ENCODE measurements at regions not wholly inside any gene's neighbourhood (a gene's known extent, or its start where the extent isn't known, plus 50 kb on each side); places are given as distances from the start of the nearest gene placed in this dataset.

DNA sequence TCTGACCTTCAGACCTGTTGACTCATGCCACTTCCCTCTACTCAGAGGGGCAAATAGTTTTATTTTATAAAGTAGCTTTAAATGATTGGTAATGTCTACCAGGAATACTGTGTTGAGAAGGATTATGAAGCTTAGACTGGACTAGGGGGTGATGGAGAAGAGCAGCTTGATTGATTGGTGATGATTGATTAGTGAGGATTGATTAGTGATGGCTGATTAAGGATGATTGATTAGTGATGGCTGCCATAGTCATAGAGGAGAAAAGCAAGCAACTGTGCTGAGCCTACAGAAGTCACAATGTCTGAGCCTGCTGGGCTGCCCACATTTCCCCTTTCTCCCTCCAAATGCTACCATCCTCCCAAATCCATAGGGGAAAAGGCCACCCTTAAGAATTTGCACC, 206.8 kb upstream of the SALL1 start:
- no peak for DNase-seq

GRCh38 chr16:51355875-51356274, 204.8 kb upstream of the SALL1 start:
- DNase-seq, result no peak

DNA sequence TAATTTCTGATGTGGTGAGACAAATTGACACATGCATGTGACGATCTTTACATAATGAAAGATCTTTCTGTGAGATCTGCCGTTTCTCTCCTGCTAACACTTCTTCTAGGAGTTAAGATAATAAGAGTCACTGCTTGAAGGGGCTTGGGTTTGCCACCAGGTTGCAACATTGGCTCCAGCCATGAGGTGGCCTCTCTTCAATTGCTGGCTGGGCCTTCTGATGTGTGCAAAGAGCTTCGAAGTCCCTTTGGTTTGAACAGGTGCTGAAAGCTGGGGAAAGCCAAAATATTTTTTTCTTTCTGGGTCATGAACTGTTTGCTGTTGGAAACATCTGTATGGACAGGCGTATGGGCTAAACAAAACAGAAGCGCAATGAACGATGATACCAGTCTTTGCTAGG, 204.1 kb upstream of the SALL1 start:
- DNase-seq, result no peak

- DNase-seq, result no peak
Observed at GRCh38 chr16:51353055-51353454, 202.0 kb upstream of the SALL1 start.

DNA sequence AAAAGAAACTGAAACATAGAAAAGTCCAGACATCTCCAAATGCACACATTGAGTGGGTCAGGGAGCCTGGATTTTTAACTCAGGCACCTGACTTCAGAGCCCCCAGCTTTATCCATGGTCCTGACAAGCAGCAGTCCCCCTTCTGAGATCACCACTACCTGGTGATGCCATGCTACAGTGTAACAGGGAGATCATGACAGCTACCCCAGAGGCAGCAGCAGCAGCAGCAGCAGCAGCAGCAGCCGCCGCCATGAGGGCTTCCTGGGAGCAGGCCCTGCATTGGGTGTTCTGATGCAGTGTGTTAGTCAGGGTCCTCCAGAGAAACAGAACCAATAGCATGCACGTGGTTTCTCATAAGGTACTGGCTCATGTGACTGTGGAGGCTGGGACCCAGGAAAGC, 198.6 kb upstream of the SALL1 start:
- DNase-seq, result no peak

DNA sequence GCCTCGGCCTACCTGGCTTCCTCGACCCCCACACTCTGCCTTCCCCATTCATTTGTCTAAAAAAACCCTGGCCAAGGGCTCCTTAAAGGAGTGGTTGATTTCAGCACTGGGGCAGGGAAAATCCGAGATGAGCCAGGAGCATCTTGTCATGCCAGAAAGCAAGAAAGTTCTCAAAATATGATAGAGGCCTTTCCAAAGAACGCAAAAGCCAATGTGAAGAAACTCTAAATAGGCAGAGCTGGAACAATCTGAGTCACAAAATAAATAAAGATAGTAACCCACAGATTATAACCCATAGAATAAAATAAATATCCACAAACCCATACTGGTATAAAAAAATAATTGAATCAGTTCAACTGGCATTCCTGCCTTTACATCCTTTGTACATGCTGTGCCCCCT, 192.3 kb upstream of the SALL1 start:
- DNase-seq, result no peak

- DNase-seq, result no peak
Observed at GRCh38 chr16:51341204-51341603, 190.1 kb upstream of the SALL1 start.

GRCh38 chr16:51337662-51338061, 186.6 kb upstream of the SALL1 start:
- DNase-seq, result no peak

- no peak for DNase-seq
Observed at GRCh38 chr16:51328733-51329132, 177.7 kb upstream of the SALL1 start.

DNA sequence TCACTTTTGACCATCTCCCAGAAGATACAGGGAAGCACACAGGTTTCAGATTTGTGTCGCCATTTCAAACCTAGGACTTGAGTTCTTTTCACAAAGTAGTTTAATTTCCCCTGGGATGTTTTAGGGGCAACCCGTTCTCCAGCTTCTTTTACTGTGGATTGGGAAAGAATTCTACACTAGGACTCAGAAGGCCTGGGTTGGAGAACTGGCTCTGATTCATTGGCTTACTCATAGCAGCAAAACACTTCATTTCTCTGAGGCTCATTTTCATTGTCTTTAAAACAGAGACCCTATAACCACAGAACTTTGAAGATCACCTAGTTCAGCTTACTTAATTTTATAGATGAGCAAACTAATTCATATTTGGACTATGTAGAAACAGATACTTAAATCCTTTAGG, 175.9 kb upstream of the SALL1 start:
- no peak for DNase-seq

DNA sequence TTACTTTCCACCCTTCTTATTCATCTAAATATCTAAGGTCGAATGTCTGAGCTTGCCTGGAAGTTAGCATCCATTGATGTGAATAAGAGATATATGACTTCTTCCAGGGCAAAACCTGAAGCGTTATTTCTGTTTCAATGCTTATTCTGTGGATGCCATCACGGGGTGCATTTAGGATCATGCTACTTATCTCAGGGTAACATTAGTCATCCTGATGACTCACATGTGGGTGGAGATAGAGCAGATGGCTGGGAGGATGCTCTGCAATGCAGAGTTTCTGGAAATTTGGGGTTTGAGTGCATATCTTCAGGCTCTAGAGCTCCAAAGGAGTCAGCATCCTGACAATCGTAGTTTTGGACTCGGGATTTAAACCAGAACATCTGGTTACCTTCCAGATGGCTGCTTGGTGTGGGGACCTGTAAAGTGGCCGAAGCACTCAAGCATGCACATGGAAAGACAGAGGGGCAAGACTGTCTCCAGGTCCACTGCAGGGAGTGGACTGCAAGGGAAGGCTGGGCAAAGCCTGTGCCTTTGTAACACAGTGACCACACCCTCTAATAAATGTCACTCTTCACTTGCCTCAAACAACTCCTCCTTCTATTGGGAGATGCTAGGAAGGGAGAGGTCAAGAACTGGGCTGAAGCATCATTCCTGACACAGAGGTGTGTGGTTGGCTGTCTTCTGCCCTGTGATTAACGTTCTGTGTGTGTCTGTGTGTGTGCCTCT, 175.2 kb upstream of the SALL1 start:
- no peak for DNase-seq

GRCh38 chr16:51321251-51321650, 170.2 kb upstream of the SALL1 start:
- DNase-seq, result no peak

DNA sequence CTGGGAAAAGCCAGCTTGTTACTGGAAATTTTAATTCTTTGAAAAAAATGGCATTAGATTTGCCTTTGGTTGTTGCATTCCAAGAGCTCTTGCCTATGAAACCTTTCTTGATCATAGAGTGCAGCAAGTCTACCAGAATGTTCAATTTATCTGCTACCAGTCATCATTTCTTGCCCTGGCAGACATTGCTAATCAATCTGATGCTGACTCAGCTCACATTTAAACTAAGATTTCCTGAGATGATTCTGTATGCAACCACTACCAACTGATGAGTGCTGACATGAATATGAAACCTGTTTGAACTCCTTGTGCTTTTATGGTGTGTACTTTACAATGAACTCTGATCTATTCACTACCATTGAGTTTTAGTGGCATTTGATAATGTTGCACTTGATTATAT, 166.5 kb upstream of the SALL1 start:
- no peak for DNase-seq

GRCh38 chr16:51313198-51313597, 162.1 kb upstream of the SALL1 start:
- DNase-seq, result no peak

DNA sequence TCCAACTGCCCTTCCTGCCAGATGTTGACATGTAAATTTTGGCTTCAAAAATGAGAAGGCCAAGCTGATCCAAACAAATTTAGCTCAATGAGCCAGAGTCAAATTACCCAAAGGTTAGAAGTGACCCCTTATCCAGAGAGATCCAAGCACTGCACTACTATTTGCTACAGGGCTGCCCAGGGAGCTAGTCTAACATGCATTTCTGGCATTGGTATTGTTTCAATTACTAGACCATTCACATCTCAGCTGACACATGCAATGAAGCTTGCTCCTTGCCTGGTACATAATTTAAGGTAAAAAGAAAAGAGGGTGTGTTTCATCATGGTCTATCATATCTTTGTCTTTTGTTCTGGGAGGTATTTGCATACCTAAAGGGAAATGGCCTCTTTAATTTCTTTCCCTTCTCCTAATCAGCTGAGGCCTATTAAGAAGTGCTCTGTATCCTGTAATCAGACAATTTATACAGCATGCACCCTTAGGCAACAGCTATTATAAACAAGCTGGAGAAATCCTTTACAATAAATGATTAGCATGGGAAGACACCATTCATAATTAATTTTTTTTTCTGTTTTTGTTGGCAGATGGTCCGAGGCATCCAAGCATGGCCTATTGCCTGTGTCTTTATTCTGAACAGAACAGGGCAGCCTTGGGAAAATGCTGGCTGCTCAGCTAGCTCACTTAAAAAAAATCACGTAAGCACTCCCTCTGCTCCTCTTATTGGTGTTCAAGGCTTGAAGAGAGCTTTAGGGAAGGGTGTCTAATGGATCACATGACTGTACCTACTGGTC, 161.5 kb upstream of the SALL1 start:
- no peak for DNase-seq

DNA sequence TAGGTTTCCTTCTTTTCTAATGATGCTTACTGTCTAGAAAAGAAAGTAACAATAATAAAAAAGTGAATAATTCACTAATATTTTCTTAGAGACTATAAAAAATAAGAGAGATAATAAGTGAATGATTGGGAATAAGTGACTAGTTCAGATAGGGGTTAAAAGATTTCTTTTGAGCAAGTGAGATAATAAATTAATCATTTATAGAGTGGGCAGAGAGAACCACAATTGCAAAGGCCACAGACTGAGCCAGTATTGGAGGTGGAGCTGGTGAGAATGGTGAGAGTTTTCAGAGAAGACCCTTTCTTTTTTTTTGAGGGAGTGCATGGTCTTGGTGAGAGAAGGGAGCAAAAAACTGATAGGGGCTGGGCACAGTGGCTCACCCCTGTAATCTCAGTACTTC, 159.1 kb upstream of the SALL1 start:
- no peak for DNase-seq

DNA sequence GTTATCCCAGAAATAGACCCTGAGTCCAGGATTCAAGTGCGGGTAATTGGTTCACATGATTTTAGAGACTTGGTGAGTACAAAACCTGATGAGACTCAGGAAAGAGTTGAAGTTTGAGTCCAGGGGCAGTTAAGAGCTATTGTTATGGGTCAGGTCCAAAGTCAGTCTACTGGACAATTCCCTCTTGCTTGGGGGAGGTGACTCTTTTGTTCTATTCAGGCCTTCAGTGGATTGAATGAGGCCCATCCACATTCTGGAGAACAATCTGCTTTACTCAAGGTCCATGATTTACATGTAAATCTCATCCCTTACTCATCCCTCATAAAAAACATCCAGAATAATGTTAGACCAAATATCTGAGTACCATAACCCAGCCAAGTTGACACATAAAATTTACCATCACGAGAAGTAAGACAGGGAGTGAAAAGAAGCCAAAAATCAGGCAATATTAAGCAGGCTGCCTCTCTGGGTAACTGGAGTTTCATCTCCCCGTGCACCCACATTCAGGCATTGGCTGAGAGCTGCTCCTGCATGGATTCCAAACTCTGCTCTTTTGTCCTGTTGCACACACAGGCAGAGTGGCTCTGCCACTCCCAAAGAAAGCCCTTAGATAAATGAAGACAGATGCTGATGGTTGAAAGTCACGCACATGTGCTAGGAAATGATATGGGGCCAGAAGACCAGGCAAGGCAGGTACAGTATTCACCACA, 156.0 kb upstream of the SALL1 start:
- DNase-seq, result no peak

DNA sequence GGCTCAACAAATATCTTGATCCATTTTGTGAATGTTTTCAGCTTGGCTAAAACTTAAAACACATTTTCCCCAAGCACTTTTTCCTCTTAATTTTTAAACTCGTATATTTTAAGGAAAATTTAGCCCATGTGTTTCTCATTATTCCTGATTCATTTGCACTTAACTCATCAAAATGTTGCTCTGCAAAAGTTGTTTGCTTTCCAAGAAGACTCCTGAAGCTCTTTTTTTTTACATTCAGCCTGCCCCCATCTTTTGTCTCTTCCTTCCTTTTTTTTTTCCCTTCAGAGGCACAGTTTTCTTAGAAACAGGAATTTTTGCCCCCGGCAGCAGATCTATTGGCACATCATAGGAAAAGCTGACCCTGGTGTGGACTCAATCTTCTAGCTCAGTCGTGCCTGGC, 155.0 kb upstream of the SALL1 start:
- no peak for DNase-seq

DNA sequence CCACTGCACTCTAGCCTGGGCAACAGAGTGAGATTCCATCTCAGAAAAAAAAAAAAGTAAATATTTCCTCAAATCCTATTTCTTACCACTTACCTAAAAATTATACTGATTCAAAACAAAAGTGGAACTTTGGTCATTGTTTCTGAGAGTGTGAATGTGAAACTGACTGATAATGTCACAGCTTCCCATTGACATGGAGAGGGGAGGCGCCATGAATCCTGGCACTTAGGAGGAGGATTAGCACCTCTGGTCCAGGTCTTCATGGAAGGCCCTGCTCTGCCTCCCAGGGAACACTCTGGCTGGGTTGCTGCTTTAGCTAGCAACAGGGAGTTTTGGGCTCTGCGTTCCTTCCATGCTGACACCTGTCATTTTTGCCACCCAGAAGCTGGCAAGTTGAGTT, 154.3 kb upstream of the SALL1 start:
- no peak for DNase-seq

DNA sequence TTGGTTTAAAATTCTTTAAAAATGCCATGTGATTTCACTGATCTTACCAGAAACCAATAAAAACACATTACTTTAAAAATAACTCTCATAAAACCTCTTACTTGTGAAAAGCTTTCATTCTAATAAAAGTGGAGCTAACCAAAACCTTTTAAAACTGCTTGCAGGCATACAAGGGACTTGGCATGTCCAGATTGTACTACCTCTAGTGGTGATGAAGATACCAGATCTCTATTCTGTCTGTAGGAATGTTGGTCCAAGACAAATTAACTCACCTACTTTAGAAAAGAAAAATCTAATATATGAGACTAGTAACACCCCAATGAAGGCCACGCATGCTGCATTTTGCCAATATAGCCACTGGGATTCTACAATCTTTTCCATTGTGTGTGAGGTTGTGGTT, 151.0 kb upstream of the SALL1 start:
- DNase-seq, result no peak

DNA sequence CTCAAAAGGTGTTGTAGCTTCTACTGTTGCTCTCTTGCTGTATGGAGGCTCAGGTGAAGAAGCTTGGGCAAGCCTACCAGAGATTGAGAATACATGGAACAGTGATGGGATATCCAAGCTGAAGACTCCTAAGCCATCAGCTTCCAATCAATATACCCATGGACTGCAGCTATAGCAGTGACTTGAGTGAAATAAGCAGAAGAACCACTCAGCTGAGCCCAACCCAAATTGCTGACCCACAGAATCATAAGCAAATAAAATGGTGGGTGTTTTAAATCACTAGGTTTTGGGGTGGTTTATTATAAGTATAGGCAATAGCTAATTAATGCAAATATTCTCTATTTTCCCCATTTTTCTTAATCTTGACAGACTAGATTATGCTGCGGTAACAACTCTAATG, 147.7 kb upstream of the SALL1 start:
- no peak for DNase-seq

DNA sequence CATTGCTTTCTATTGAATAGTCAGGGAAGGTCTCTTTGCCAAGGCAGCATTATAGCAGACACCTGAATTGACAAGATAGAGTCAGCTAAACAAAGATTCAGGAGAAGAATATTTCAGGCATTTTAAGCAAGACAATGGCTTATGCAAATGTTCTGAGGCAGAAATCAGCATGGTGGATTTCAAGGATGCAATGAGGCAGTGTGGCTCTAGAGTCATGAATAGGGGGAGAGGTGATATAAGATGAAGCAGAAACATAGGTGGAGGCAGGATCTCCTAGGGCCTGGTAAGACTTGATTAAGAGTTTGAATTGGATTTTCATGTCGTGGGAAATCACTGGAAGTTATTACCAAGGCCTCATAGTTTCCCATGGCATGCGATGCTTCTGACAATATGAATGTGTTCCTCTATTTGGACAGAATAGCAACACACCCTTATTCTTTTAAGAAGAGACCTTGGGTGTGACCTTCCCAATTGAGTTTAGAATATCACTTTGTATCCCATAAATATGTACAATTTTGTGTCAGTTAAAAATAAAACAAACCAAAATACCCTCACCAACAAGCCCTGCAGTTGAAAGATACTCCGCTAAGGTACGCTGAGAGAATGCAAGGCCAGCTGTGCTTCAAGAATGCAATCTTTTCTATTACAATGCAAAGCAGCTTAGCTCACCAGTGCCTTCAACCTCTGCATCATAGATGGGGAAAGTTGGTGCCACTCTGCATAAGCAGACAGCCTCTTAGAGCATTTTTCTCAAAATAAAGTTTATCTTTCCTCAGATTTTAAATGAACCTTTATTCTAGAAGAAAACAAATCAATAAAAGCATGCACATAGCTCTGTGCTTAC, 139.6 kb upstream of the SALL1 start:
- DNase-seq, result no peak

DNA sequence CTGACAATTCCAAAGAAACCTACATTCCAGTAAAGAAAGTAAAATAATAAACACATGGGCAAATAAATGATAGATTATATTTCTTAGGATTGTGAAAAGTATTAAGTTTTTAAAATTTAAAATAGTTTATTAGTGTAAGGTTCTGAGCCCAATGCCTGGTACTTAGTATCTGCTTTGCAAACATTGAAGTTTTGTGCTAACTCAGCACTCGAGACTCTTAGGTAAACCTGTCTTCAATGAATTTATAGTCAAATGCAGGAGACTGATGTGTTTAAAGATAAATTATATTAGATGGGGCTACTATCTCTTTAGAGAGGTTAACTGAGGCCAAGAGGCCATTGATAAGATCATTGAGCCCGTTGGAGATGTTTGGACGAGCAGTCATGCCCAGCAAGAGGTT, 138.3 kb upstream of the SALL1 start:
- no peak for DNase-seq
